ENCODE measurements at regions not wholly inside any gene's neighbourhood (a gene's known extent, or its start where the extent isn't known, plus 50 kb on each side); places are given as distances from the start of the nearest gene placed in this dataset.

- Histone ChIP-seq H3K9me3 (ENCODE audit: insufficient read depth in 2 of 2, low read depth in 1 of 2, low read length in 1 of 2) (no peaks in the 10 kb centered on the region), H3K23ac (ENCODE audit: insufficient read length) (no peak overlapping the region), H3K23me2 (ENCODE audit: low read depth, low read length) (no peaks in the 10 kb centered on the region), H3K9ac (replicated peaks in 1 of 4; ENCODE audit: extremely low read depth in 1 of 4, low read depth in 3 of 4, low read length in 3 of 4) (no peak overlapping the region), H2AFZ (ENCODE audit: low read length) (no peak overlapping the region), H2BK5ac (ENCODE audit: low read depth, low read length) (no peak overlapping the region), H3K36me3 (ENCODE audit: control insufficient read depth in 2 of 4, insufficient read depth in 4 of 4, low read length in 3 of 4) (no peaks in the 10 kb centered on the region), H4K5ac (ENCODE audit: insufficient read length, low read depth, low read length) (no peak overlapping the region), H3K56ac (replicated peaks; ENCODE audit: insufficient read length, low read depth, low read length) (no peak overlapping the region), H3K4me3 (ENCODE audit: extremely low read depth in 1 of 4, insufficient read depth in 2 of 4, low read depth in 3 of 4, low read length in 4 of 4) (no peak overlapping the region), H2BK120ac (replicated peaks; ENCODE audit: low read depth, low read length) (no peak overlapping the region), H4K91ac (replicated peaks; ENCODE audit: insufficient read length, low read length) (no peak overlapping the region), H3K4me1 (replicated peaks in 1 of 4; ENCODE audit: control insufficient read depth in 3 of 4, insufficient read depth in 4 of 4, low read length in 3 of 4) (no peaks in the 10 kb centered on the region), H3K14ac (ENCODE audit: insufficient read length) (no peak overlapping the region), H3K18ac (ENCODE audit: extremely low read depth, low read length) (no peak overlapping the region), H2BK15ac (ENCODE audit: low read length) (no peak overlapping the region), H3K4ac (replicated peaks; ENCODE audit: insufficient read length, low read depth, low read length) (no peak overlapping the region), H4K8ac (ENCODE audit: extremely low read depth, insufficient read depth, low read length) (no peak overlapping the region), H4K20me1 (replicated peaks in 1 of 2; ENCODE audit: control insufficient read depth in 1 of 2, insufficient read depth in 2 of 2, low read length in 2 of 2) (no peaks in the 10 kb centered on the region), H3K79me2 (ENCODE audit: control insufficient read depth in 1 of 2, insufficient read depth in 2 of 2, low read length in 2 of 2) (no peaks in the 10 kb centered on the region), H3K27me3 (replicated peaks in 1 of 4; ENCODE audit: control insufficient read depth in 3 of 4, extremely low read depth in 1 of 4, insufficient read depth in 3 of 4, low read length in 3 of 4) (no peaks in the 10 kb centered on the region), H3K4me2 (ENCODE audit: insufficient read depth in 1 of 2, low read depth in 2 of 2, low read length in 2 of 2) (no peak overlapping the region), H3K79me1 (ENCODE audit: low read depth, low read length) (no peaks in the 10 kb centered on the region), H2BK12ac (ENCODE audit: low read depth, low read length) (no peak overlapping the region), H2BK20ac (ENCODE audit: low read length) (no peak overlapping the region), H2AK5ac (ENCODE audit: low read depth, low read length) (no peak overlapping the region), H3K27ac (ENCODE audit: low read depth, low read length) (no peak overlapping the region)
- POLR2A ChIA-PET (ENCODE audit: partially characterized antibody): interaction anchor here (0.6 kb wide), 1 partner anchor 261 kb away, joined by 4 read pairs; no protein-coding TSS in a partner anchor
- FAIRE-seq (no peak), DNase-seq (ENCODE audit: low read depth in 1 of 2, low spot score in 2 of 2) (no peak)
- CTCF ChIA-PET (ENCODE audit: partially characterized antibody): interaction anchor here (0.7 kb wide), 1 partner anchor 17 kb away, joined by 3 read pairs; no protein-coding TSS in a partner anchor
- TF ChIP-seq HDAC6 (IDR thresholded peaks at IDR 0.05; ENCODE audit: low read depth, low read length) (no peak), SIN3A (conservative IDR thresholded peaks at IDR 0.05 in 1 of 2, IDR thresholded peaks at IDR 0.05 in 1 of 2; ENCODE audit: low read depth in 1 of 2, low read length in 2 of 2) (no peak), MAX (IDR thresholded peaks at IDR 0.05) (no peak), KDM1A (IDR thresholded peaks at IDR 0.05; ENCODE audit: borderline replicate concordance, low read length) (no peak), BCL11A (IDR thresholded peaks at IDR 0.05; ENCODE audit: low read depth in 2 of 2, low read length in 2 of 2) (no peak), YY1 (IDR thresholded peaks at IDR 0.05; ENCODE audit: low read depth, low read length) (no peak)
- 98% methylated on average over 5 of the region's 5 CpGs; no CpG with 5 or more reads in 1 of the 2 experiments for WGBS, 2 experiments (ENCODE audit: extremely low coverage in 1 of 2, insufficient coverage in 1 of 2, insufficient read length in 1 of 2, insufficient replicate concordance in 2 of 2, low coverage in 1 of 2, low lambda C conversion rate in 2 of 2, missing lambda C conversion rate in 1 of 2)
These were observed 121.8 kb downstream of the TBC1D30 start for GRCh38 chr12:64946132-64946829.
